WI38 (cell line): ENCODE measurements at regions not wholly inside any gene's neighbourhood (a gene's known extent, or its start where the extent isn't known, plus 50 kb on each side); places are given as distances from the start of the nearest gene placed in this dataset.
"Not testable (repeated sequence)": the region's sequence is repeated elsewhere in the genome, so short reads cannot be mapped to it uniquely, and the experiment has no call there.

ENCODE experiments used
- H3K4me3 ChIP-seq: 2 replicates; pipeline ENCODE4 v1.5.1; 2011; ENCODE audit warnings: low read depth, mild to moderate bottlenecking, control low read depth, low read length
- TF ChIP-seq, protein P1 (sequence below): IDR thresholded peaks from 2 replicates; pipeline ENCODE4 v1.5.1; 2012; ENCODE audit warnings: low read depth, mild to moderate bottlenecking, control low read depth, low read length

GRCh38 chr3:162584986-162585385, 1088.4 kb downstream of the OTOL1 start:
- no peak overlapping the region for H3K4me3 ChIP-seq
- TF ChIP-seq, protein P1, sequence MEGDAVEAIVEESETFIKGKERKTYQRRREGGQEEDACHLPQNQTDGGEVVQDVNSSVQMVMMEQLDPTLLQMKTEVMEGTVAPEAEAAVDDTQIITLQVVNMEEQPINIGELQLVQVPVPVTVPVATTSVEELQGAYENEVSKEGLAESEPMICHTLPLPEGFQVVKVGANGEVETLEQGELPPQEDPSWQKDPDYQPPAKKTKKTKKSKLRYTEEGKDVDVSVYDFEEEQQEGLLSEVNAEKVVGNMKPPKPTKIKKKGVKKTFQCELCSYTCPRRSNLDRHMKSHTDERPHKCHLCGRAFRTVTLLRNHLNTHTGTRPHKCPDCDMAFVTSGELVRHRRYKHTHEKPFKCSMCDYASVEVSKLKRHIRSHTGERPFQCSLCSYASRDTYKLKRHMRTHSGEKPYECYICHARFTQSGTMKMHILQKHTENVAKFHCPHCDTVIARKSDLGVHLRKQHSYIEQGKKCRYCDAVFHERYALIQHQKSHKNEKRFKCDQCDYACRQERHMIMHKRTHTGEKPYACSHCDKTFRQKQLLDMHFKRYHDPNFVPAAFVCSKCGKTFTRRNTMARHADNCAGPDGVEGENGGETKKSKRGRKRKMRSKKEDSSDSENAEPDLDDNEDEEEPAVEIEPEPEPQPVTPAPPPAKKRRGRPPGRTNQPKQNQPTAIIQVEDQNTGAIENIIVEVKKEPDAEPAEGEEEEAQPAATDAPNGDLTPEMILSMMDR = no peak

- TF ChIP-seq, protein P1 = no peak
- H3K4me3 ChIP-seq = no peak overlapping the region
Observed at GRCh38 chr3:162586591-162586990, 1090.0 kb downstream of the OTOL1 start.

DNA sequence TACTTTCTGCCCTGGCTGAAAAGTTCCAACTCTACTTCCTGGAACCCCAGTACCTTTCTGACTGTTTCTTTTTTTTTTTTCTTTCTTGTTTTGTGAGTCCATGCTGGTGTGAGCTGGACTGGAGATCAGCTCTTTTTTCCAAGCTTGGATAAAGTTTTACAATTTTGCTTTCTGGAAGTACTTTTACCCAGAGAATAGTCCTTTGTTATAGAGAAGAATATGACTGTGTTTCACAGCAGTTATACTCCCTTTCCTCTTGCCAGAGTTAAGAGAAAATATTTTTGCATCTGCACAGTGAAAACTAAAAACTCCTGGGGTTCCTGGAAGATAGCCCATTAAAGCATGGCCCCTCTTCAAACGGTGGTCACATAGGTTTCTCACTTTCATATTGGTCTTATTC, 1100.6 kb downstream of the OTOL1 start:
- H3K4me3 ChIP-seq = no peak overlapping the region
- TF ChIP-seq, protein P1 = no peak

GRCh38 chr3:162598500-162598899, 1101.9 kb downstream of the OTOL1 start:
- H3K4me3 ChIP-seq = not testable (repeated sequence)

DNA sequence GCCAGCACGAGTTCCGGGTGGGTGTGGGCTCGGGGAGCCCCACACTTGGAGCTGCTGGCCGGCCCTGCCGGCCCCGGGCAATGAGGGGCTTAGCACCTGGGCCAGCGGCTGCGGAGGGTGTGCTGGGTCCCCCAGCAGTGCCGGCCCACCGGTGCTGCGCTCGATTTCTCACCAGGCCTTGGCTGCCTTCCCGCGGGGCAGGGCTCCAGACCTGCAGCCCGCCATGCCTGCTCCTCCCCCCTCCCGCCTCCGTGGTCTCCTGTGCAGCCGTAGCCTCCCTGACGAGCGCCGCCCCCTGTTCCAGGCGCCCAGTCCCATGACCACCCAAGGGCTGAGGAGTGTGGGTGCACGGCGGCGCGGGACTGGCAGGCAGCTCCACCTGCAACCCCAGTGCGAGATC, 1103.1 kb downstream of the OTOL1 start:
- H3K4me3 ChIP-seq = not testable (repeated sequence)

GRCh38 chr3:162601101-162601670, 1104.6 kb downstream of the OTOL1 start:
- TF ChIP-seq, protein P1 = no peak
- H3K4me3 ChIP-seq = no peak overlapping the region

- H3K4me3 ChIP-seq = no peak overlapping the region
- TF ChIP-seq, protein P1 = no peak
Observed at GRCh38 chr3:162602619-162603018, 1106.0 kb downstream of the OTOL1 start.

DNA sequence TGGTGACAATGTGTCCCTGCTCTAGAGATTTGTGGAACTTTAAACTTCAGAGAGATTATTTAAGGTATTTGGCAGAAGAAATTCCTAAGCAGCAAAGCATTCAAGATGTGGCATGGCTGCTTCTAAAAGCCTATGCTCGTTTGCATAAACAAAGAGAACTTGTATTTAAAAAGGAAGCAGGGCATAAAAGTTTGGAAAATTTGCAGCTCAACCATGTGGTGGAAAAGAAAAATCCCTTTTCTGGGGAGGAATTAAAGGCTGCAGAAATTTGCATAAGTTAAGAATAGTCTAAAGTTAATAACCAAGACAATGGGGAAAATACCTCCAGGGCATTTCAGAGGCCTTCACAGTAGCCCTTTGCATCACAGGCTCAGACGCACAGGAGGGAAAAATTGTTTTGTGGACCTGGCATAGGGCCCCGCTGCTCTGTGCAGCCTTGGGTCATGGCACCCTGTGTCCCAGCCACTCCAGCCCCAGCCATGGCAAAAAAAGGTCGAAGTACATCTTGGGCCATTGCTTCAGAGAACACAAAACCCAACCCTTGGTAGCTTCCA, 1109.1 kb downstream of the OTOL1 start:
- no peak overlapping the region for H3K4me3 ChIP-seq
- TF ChIP-seq, protein P1 = no peak
